ENCODE measurements at regions not wholly inside any gene's neighbourhood (a gene's known extent, or its start where the extent isn't known, plus 50 kb on each side); places are given as distances from the start of the nearest gene placed in this dataset.
"Not testable (repeated sequence)": the region's sequence is repeated elsewhere in the genome, so short reads cannot be mapped to it uniquely, and the experiment has no call there.

GRCh38 chr7:149655784-149656183, 117.6 kb downstream of the ZNF467 start:
- H3F3A ChIP-seq (ENCODE audit: insufficient read depth, low read length): no peaks in the 10 kb centered on the region
- no peaks in the 10 kb centered on the region for H3K27me3 ChIP-seq (replicated peaks; ENCODE audit: insufficient read depth, low read length)
- H3K4me3 ChIP-seq (ENCODE audit: low read length): no peak overlapping the region
- TF ChIP-seq EZH2 (optimal IDR thresholded peaks at IDR 0.05; ENCODE audit: low read depth, low read length): no peak
- TF ChIP-seq EZH2phosphoT487 (IDR thresholded peaks at IDR 0.05; ENCODE audit: low read length): no peak
- TF ChIP-seq, protein P1, sequence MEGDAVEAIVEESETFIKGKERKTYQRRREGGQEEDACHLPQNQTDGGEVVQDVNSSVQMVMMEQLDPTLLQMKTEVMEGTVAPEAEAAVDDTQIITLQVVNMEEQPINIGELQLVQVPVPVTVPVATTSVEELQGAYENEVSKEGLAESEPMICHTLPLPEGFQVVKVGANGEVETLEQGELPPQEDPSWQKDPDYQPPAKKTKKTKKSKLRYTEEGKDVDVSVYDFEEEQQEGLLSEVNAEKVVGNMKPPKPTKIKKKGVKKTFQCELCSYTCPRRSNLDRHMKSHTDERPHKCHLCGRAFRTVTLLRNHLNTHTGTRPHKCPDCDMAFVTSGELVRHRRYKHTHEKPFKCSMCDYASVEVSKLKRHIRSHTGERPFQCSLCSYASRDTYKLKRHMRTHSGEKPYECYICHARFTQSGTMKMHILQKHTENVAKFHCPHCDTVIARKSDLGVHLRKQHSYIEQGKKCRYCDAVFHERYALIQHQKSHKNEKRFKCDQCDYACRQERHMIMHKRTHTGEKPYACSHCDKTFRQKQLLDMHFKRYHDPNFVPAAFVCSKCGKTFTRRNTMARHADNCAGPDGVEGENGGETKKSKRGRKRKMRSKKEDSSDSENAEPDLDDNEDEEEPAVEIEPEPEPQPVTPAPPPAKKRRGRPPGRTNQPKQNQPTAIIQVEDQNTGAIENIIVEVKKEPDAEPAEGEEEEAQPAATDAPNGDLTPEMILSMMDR (IDR thresholded peaks at IDR 0.05; ENCODE audit: low read length): no peak
- no peaks in the 10 kb centered on the region for H3K9me3 ChIP-seq (replicated peaks; ENCODE audit: insufficient read depth, low read length)
- H3K27ac ChIP-seq (ENCODE audit: low read length): no peak overlapping the region
- no peaks in the 10 kb centered on the region for H3K4me1 ChIP-seq (ENCODE audit: low read length)
- no peaks in the 10 kb centered on the region for H4K20me1 ChIP-seq (ENCODE audit: insufficient read depth, low read length)
- no peaks in the 10 kb centered on the region for H3K79me2 ChIP-seq (ENCODE audit: low read length)
- DNase-seq: no peak
- H2AFZ ChIP-seq (ENCODE audit: low read length): no peak overlapping the region
- no peaks in the 10 kb centered on the region for H3K9me2 ChIP-seq (replicated peaks; ENCODE audit: insufficient read depth, low read length)
- H3K9ac ChIP-seq (ENCODE audit: low read length): no peak overlapping the region
- no peaks in the 10 kb centered on the region for H3K36me3 ChIP-seq (replicated peaks; ENCODE audit: insufficient read depth, low read length)
- no peak overlapping the region for H3K4me2 ChIP-seq (ENCODE audit: low read depth, low read length)

- no peak overlapping the region for H3K27ac ChIP-seq (ENCODE audit: low read length)
- H3K4me3 ChIP-seq (ENCODE audit: low read length): no peak overlapping the region
- H3K27me3 ChIP-seq (replicated peaks; ENCODE audit: insufficient read depth, low read length): no peaks in the 10 kb centered on the region
- H4K20me1 ChIP-seq (ENCODE audit: insufficient read depth, low read length): no peaks in the 10 kb centered on the region
- no peak for DNase-seq
- H3K9me3 ChIP-seq (replicated peaks; ENCODE audit: insufficient read depth, low read length): no peaks in the 10 kb centered on the region
- H3K36me3 ChIP-seq (replicated peaks; ENCODE audit: insufficient read depth, low read length): no peaks in the 10 kb centered on the region
- no peak overlapping the region for H2AFZ ChIP-seq (ENCODE audit: low read length)
- no peak for TF ChIP-seq EZH2 (optimal IDR thresholded peaks at IDR 0.05; ENCODE audit: low read depth, low read length)
- TF ChIP-seq, protein P1 (IDR thresholded peaks at IDR 0.05; ENCODE audit: low read length): no peak
- no peak for TF ChIP-seq EZH2phosphoT487 (IDR thresholded peaks at IDR 0.05; ENCODE audit: low read length)
- no peak overlapping the region for H3K9ac ChIP-seq (ENCODE audit: low read length)
- no peaks in the 10 kb centered on the region for H3K9me2 ChIP-seq (replicated peaks; ENCODE audit: insufficient read depth, low read length)
- no peaks in the 10 kb centered on the region for H3K79me2 ChIP-seq (ENCODE audit: low read length)
- H3F3A ChIP-seq (ENCODE audit: insufficient read depth, low read length): no peaks in the 10 kb centered on the region
- no peaks in the 10 kb centered on the region for H3K4me1 ChIP-seq (ENCODE audit: low read length)
- H3K4me2 ChIP-seq (ENCODE audit: low read depth, low read length): no peak overlapping the region
Observed at GRCh38 chr7:149654588-149654987, 118.8 kb downstream of the ZNF467 start.

DNA sequence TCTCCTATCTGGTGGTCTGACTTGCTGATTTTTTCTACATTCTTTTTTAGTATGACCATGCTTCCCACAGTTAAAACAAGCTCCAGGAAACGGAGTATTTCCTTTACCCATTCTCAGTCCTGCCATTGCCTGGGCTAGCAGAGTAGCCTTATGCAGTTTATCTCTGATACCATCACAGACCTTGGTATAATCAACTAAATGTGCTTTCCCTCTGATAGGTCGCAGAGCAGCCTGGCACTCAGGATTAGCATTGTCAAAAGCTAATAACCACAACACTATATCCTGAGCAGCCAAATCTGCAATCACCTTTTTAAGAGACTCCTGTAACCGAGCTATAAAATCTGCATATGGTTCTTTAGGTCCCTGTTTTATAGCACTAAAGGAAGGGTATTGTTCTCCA, 123.2 kb downstream of the ZNF467 start:
- H2AFZ ChIP-seq (ENCODE audit: low read length); H3K9me2 ChIP-seq (replicated peaks; ENCODE audit: insufficient read depth, low read length); H3K27me3 ChIP-seq (replicated peaks; ENCODE audit: insufficient read depth, low read length); H3K27ac ChIP-seq (ENCODE audit: low read length); H3K4me1 ChIP-seq (ENCODE audit: low read length); H3K4me3 ChIP-seq (ENCODE audit: low read length); H3K4me2 ChIP-seq (ENCODE audit: low read depth, low read length); H3K79me2 ChIP-seq (ENCODE audit: low read length); H3K9ac ChIP-seq (ENCODE audit: low read length); DNase-seq; H3K36me3 ChIP-seq (replicated peaks; ENCODE audit: insufficient read depth, low read length); H3F3A ChIP-seq (ENCODE audit: insufficient read depth, low read length); H3K9me3 ChIP-seq (replicated peaks; ENCODE audit: insufficient read depth, low read length); H4K20me1 ChIP-seq (ENCODE audit: insufficient read depth, low read length): not testable (repeated sequence)

- Histone ChIP-seq H3K9ac (ENCODE audit: low read length) (no peak overlapping the region), H3K27ac (ENCODE audit: low read length) (no peak overlapping the region), H3K36me3 (replicated peaks; ENCODE audit: insufficient read depth, low read length) (no peaks in the 10 kb centered on the region), H3K79me2 (ENCODE audit: low read length) (no peaks in the 10 kb centered on the region), H4K20me1 (ENCODE audit: insufficient read depth, low read length) (no peaks in the 10 kb centered on the region), H3K4me3 (ENCODE audit: low read length) (no peak overlapping the region), H2AFZ (ENCODE audit: low read length) (no peak overlapping the region), H3K9me3 (replicated peaks; ENCODE audit: insufficient read depth, low read length) (no peaks in the 10 kb centered on the region), H3K4me1 (ENCODE audit: low read length) (no peaks in the 10 kb centered on the region), H3K9me2 (replicated peaks; ENCODE audit: insufficient read depth, low read length) (no peaks in the 10 kb centered on the region), H3K27me3 (replicated peaks; ENCODE audit: insufficient read depth, low read length) (0 out of 2 replicates have a peak, but pooled peaks cover 4% of the 10 kb centered on the region), H3F3A (ENCODE audit: insufficient read depth, low read length) (no peaks in the 10 kb centered on the region), H3K4me2 (ENCODE audit: low read depth, low read length) (no peak overlapping the region)
- DNase-seq: no peak
- TF ChIP-seq, protein P1 (IDR thresholded peaks at IDR 0.05; ENCODE audit: low read length): no peak
- TF ChIP-seq EZH2phosphoT487 (IDR thresholded peaks at IDR 0.05; ENCODE audit: low read length) (no peak), EZH2 (optimal IDR thresholded peaks at IDR 0.05; ENCODE audit: low read depth, low read length) (no peak)
Observed at GRCh38 chr7:149644754-149645153, 128.6 kb downstream of the ZNF467 start.
